ENCODE measurements at regions not wholly inside any gene's neighbourhood (a gene's known extent, or its start where the extent isn't known, plus 50 kb on each side); places are given as distances from the start of the nearest gene placed in this dataset.
"Not testable (repeated sequence)": the region's sequence is repeated elsewhere in the genome, so short reads cannot be mapped to it uniquely, and the experiment has no call there.

- DNase-seq (ENCODE audit: low spot score) = not testable (repeated sequence)
These were observed 785.5 kb downstream of the FOXD4L5 start for GRCh38 chr9:64499541-64499940.

GRCh38 chr9:64498409-64498808 is 786.6 kb downstream of the FOXD4L5 start:
- not testable (repeated sequence) for DNase-seq (ENCODE audit: low spot score)

- DNase-seq (ENCODE audit: low spot score) = not testable (repeated sequence)
These were observed 796.5 kb downstream of the FOXD4L5 start for GRCh38 chr9:64488544-64488943.

GRCh38 chr9:64486067-64486466 is 798.9 kb downstream of the FOXD4L5 start:
- not testable (repeated sequence) for DNase-seq (ENCODE audit: low spot score)

- not testable (repeated sequence) for DNase-seq (ENCODE audit: low spot score)
These were observed 805.9 kb downstream of the FOXD4L5 start for GRCh38 chr9:64479095-64479494.

- DNase-seq (ENCODE audit: low spot score) = not testable (repeated sequence)
These were observed 816.1 kb downstream of the FOXD4L5 start for GRCh38 chr9:64468943-64469342.

- peak; percentile 9 for DNase-seq (ENCODE audit: low spot score)
These were observed 818.9 kb downstream of the FOXD4L5 start for GRCh38 chr9:64466052-64466599.

GRCh38 chr9:64461885-64462284 is 823.1 kb downstream of the FOXD4L5 start:
- DNase-seq (ENCODE audit: low spot score) = not testable (repeated sequence)

- not testable (repeated sequence) for DNase-seq (ENCODE audit: low spot score)
These were observed 826.4 kb downstream of the FOXD4L5 start for GRCh38 chr9:64458642-64459041.

- not testable (repeated sequence) for DNase-seq (ENCODE audit: low spot score)
These were observed 829.8 kb downstream of the FOXD4L5 start for GRCh38 chr9:64455107-64455648.

- not testable (repeated sequence) for DNase-seq (ENCODE audit: low spot score)
These were observed 832.9 kb downstream of the FOXD4L5 start for GRCh38 chr9:64452134-64452533.

- not testable (repeated sequence) for DNase-seq (ENCODE audit: low spot score)
These were observed 834.4 kb downstream of the FOXD4L5 start for GRCh38 chr9:64450654-64451053.

GRCh38 chr9:64449025-64449424 is 836.0 kb downstream of the FOXD4L5 start:
- not testable (repeated sequence) for DNase-seq (ENCODE audit: low spot score)

GRCh38 chr9:64444909-64445525 is 840.0 kb downstream of the FOXD4L5 start:
- not testable (repeated sequence) for DNase-seq (ENCODE audit: low spot score)

GRCh38 chr9:64439747-64440146 is 845.3 kb downstream of the FOXD4L5 start:
- DNase-seq (ENCODE audit: low spot score) = not testable (repeated sequence)

All from H4 (cell line).